Common myeloid progenitor, CD34-positive (primary cell): ENCODE measurements at regions not wholly inside any gene's neighbourhood (a gene's known extent, or its start where the extent isn't known, plus 50 kb on each side); places are given as distances from the start of the nearest gene placed in this dataset.

ENCODE experiments used
- CTCF ChIA-PET: fragments of 350-600 bp; sonication (Branson Sonifier 250); formaldehyde crosslinking; loops from one replicate; lab custom pipeline; 2021; ENCODE audit warnings: antibody characterized with exemption; lab: Charles Lee
- POLR2A ChIA-PET: fragments of 350-600 bp; sonication (Branson Sonifier 250); formaldehyde crosslinking; loops from one replicate; lab custom pipeline; 2021; ENCODE audit warnings: antibody characterized with exemption; lab: Charles Lee
- DNase-seq, 3 donors: peaks; one replicate each; pipeline versions ENCODE4 v3.0.0 to v3.0.0-alpha.2; 2013
- H3K27ac ChIP-seq, 2 experiments: 1 replicate in 1 of 2; 2 replicates in 1 of 2; pipeline ENCODE4 v1.7.0; 2013; ENCODE audit warnings: inconsistent platforms in 2 of 2, low read length in 2 of 2, mild to moderate bottlenecking in 2 of 2, low read depth in 1 of 2, moderate library complexity in 1 of 2; ENCODE audit not compliant: severe bottlenecking in 2 of 2, insufficient read depth in 1 of 2, poor library complexity in 1 of 2
- H3K27me3 ChIP-seq, 5 experiments: replicated peaks in 2 of 5; 1 replicate in 3 of 5; 2 replicates in 2 of 5; pipeline versions ENCODE4 v1.6.1 to v1.7.0; 2013; ENCODE audit warnings: low read length in 4 of 5, mild to moderate bottlenecking in 2 of 5, moderate library complexity in 2 of 5, inconsistent platforms in 1 of 5; ENCODE audit not compliant: insufficient read depth in 5 of 5, control insufficient read depth in 4 of 5
- H3K36me3 ChIP-seq, 4 experiments: 1 replicate in 2 of 4; 2 replicates in 2 of 4; pipeline versions ENCODE4 v1.6.1 to v1.7.0; 2013; ENCODE audit warnings: low read length in 3 of 4, control low read depth in 1 of 4, mild to moderate bottlenecking in 1 of 4; ENCODE audit not compliant: control insufficient read depth in 4 of 4, insufficient read depth in 4 of 4
- H3K4me1 ChIP-seq, 4 experiments: 1 replicate in 3 of 4; 2 replicates in 1 of 4; pipeline versions ENCODE4 v1.6.1 to v1.7.1; 2013; ENCODE audit warnings: low read length in 3 of 4, mild to moderate bottlenecking in 3 of 4, control low read depth in 1 of 4, inconsistent platforms in 1 of 4, moderate library complexity in 1 of 4; ENCODE audit not compliant: control insufficient read depth in 4 of 4, insufficient read depth in 4 of 4; ENCODE audit errors: control extremely low read depth in 1 of 4
- H3K4me3 ChIP-seq, 7 experiments: 1 replicate in 4 of 7; 2 replicates in 3 of 7; pipeline versions ENCODE4 v1.5.1 to v1.7.0; 2013; ENCODE audit warnings: mild to moderate bottlenecking in 7 of 7, low read length in 6 of 7, moderate library complexity in 6 of 7, inconsistent platforms in 2 of 7, low read depth in 2 of 7, control low read depth in 1 of 7; ENCODE audit not compliant: insufficient read depth in 4 of 7, control insufficient read depth in 1 of 7; ENCODE audit errors: extremely low read depth in 1 of 7
- H3K9me3 ChIP-seq, 5 experiments: 1 replicate in 4 of 5; 2 replicates in 1 of 5; pipeline versions ENCODE4 v1.6.1 to v1.7.1; 2013; ENCODE audit warnings: low read length in 4 of 5, mild to moderate bottlenecking in 2 of 5, inconsistent platforms in 1 of 5, low read depth in 1 of 5, moderate library complexity in 1 of 5; ENCODE audit not compliant: control insufficient read depth in 4 of 5, insufficient read depth in 2 of 5; ENCODE audit errors: control extremely low read depth in 1 of 5
- WGBS: methylation state at CpG from one replicate; pipeline ENCODE4 v1.1.5; 2013; ENCODE audit not compliant: insufficient coverage; 5-methylcytosine and 5-hydroxymethylcytosine counted together

GRCh38 chr5:26432386-26432785 is 606.0 kb downstream of the CDH9 start:
- DNase-seq = no peak
- H3K4me1 ChIP-seq = no peaks in the 10 kb centered on the region
- H3K9me3 ChIP-seq = no peaks in the 10 kb centered on the region
- ChIA-PET POLR2A (no interaction called here), CTCF (no interaction called here)
- H3K4me3 ChIP-seq = no peak overlapping the region
- H3K27me3 ChIP-seq = no peaks in the 10 kb centered on the region
- H3K27ac ChIP-seq = no peak overlapping the region
- no peaks in the 10 kb centered on the region for H3K36me3 ChIP-seq

GRCh38 chr5:26430323-26430722 is 608.1 kb downstream of the CDH9 start:
- no peak for DNase-seq
- Histone ChIP-seq H3K4me1 (no peaks in the 10 kb centered on the region), H3K4me3 (no peak overlapping the region), H3K9me3 (no peaks in the 10 kb centered on the region), H3K27ac (no peak overlapping the region), H3K36me3 (no peaks in the 10 kb centered on the region), H3K27me3 (no peaks in the 10 kb centered on the region)
- whole genome bisulfite sequencing = 88% methylated on average over 1 of the region's 2 CpGs
- ChIA-PET POLR2A (no interaction called here), CTCF (no interaction called here)

- Histone ChIP-seq H3K27me3 (no peaks in the 10 kb centered on the region), H3K4me3 (no peak overlapping the region)
- WGBS = 100% methylated on average over 1 of the region's 2 CpGs
These were observed 611.1 kb downstream of the CDH9 start for GRCh38 chr5:26427281-26427680.

GRCh38 chr5:26419987-26420386 is 618.4 kb downstream of the CDH9 start:
- Histone ChIP-seq H3K27ac (no peak overlapping the region), H3K4me1 (no peaks in the 10 kb centered on the region), H3K9me3 (no peaks in the 10 kb centered on the region), H3K36me3 (no peaks in the 10 kb centered on the region), H3K27me3 (no peaks in the 10 kb centered on the region), H3K4me3 (no peak overlapping the region)
- DNase-seq = no peak
- ChIA-PET POLR2A (no interaction called here), CTCF (interaction anchor here (1.2 kb wide), 1 partner anchor 62 kb away, joined by 3 read pairs; no protein-coding TSS in a partner anchor)
- WGBS = no CpG with 5 or more reads among the region's 1 CpG

More at GRCh38 chr5:26427281-26427680, 611.1 kb downstream of the CDH9 start:
- Histone ChIP-seq H3K9me3 (no peaks in the 10 kb centered on the region), H3K27ac (no peak overlapping the region), H3K36me3 (no peaks in the 10 kb centered on the region), H3K4me1 (no peaks in the 10 kb centered on the region)
- ChIA-PET POLR2A (no interaction called here), CTCF (no interaction called here)
- DNase-seq = no peak

GRCh38 chr5:26416911-26417310 is 621.5 kb downstream of the CDH9 start:
- WGBS = 93% methylated on average over 5 of the region's 5 CpGs
- ChIA-PET POLR2A (no interaction called here), CTCF (no interaction called here)
- no peak overlapping the region for H3K4me3 ChIP-seq
- H3K9me3 ChIP-seq = no peaks in the 10 kb centered on the region
- H3K27ac ChIP-seq = no peak overlapping the region
- no peaks in the 10 kb centered on the region for H3K27me3 ChIP-seq
- no peaks in the 10 kb centered on the region for H3K4me1 ChIP-seq
- no peak for DNase-seq
- no peaks in the 10 kb centered on the region for H3K36me3 ChIP-seq

- H3K4me3 ChIP-seq = no peak overlapping the region
- WGBS = 92% methylated on average over 12 of the region's 12 CpGs
- DNase-seq = no peak
- H3K4me1 ChIP-seq = no peaks in the 10 kb centered on the region
- ChIA-PET CTCF (no interaction called here), POLR2A (no interaction called here)
- H3K27me3 ChIP-seq = no peaks in the 10 kb centered on the region
- H3K36me3 ChIP-seq = no peaks in the 10 kb centered on the region
- no peaks in the 10 kb centered on the region for H3K9me3 ChIP-seq
- H3K27ac ChIP-seq = no peak overlapping the region
These were observed 622.2 kb downstream of the CDH9 start for GRCh38 chr5:26415987-26416779.

GRCh38 chr5:26390608-26391007 is 647.8 kb downstream of the CDH9 start:
- no peaks in the 10 kb centered on the region for H3K36me3 ChIP-seq
- no peak overlapping the region for H3K4me3 ChIP-seq
- ChIA-PET POLR2A (no interaction called here), CTCF (no interaction called here)
- H3K4me1 ChIP-seq = no peaks in the 10 kb centered on the region
- no peaks in the 10 kb centered on the region for H3K9me3 ChIP-seq
- DNase-seq = no peak
- H3K27me3 ChIP-seq = no peaks in the 10 kb centered on the region
- 100% methylated on average over 4 of the region's 5 CpGs for WGBS
- H3K27ac ChIP-seq = no peak overlapping the region
